Dedifferentiated amniotic fluid mesenchymal stem cell (primary cell): ENCODE measurements at regions not wholly inside any gene's neighbourhood (a gene's known extent, or its start where the extent isn't known, plus 50 kb on each side); places are given as distances from the start of the nearest gene placed in this dataset.
"Not testable (repeated sequence)": the region's sequence is repeated elsewhere in the genome, so short reads cannot be mapped to it uniquely, and the experiment has no call there.

Experiments
- DNase-seq: peaks from one replicate; pipeline ENCODE4 v3.0.0-alpha.2; 2016; ENCODE audit errors: extremely low spot score

GRCh38 chr5:86199287-86199686 lies 418.5 kb upstream of the COX7C start:
- DNase-seq: no peak

- DNase-seq: no peak
These were observed 389.6 kb upstream of the COX7C start for GRCh38 chr5:86228147-86228546.

- DNase-seq: no peak
These were observed 385.5 kb upstream of the COX7C start for GRCh38 chr5:86232246-86232645.

GRCh38 chr5:86244153-86244552 lies 373.6 kb upstream of the COX7C start:
- DNase-seq: no peak

- DNase-seq: no peak
These were observed 359.9 kb upstream of the COX7C start for GRCh38 chr5:86257871-86258270.

GRCh38 chr5:86284400-86285190 lies 333.1 kb upstream of the COX7C start:
- not testable (repeated sequence) for DNase-seq

GRCh38 chr5:86287437-86287836 lies 330.3 kb upstream of the COX7C start:
- not testable (repeated sequence) for DNase-seq

GRCh38 chr5:86289786-86290185 lies 328.0 kb upstream of the COX7C start:
- not testable (repeated sequence) for DNase-seq

- DNase-seq: not testable (repeated sequence)
These were observed 324.9 kb upstream of the COX7C start for GRCh38 chr5:86292811-86293210.

- DNase-seq: not testable (repeated sequence)
These were observed 315.1 kb upstream of the COX7C start for GRCh38 chr5:86302643-86303042.

GRCh38 chr5:86305050-86305449 lies 312.7 kb upstream of the COX7C start:
- not testable (repeated sequence) for DNase-seq

- DNase-seq: no peak
These were observed 302.8 kb upstream of the COX7C start for GRCh38 chr5:86314951-86315350.

GRCh38 chr5:86320266-86320665 lies 297.5 kb upstream of the COX7C start:
- DNase-seq: peak; percentile 30

GRCh38 chr5:86329318-86329717 lies 288.4 kb upstream of the COX7C start:
- no peak for DNase-seq

- DNase-seq: no peak
These were observed 287.0 kb upstream of the COX7C start for GRCh38 chr5:86330736-86331135.

- no peak for DNase-seq
These were observed 284.9 kb upstream of the COX7C start for GRCh38 chr5:86332851-86333250.

GRCh38 chr5:86337667-86338460 lies 279.9 kb upstream of the COX7C start:
- no peak for DNase-seq

GRCh38 chr5:86354664-86355063 lies 263.1 kb upstream of the COX7C start:
- DNase-seq: no peak

- DNase-seq: no peak
These were observed 256.9 kb upstream of the COX7C start for GRCh38 chr5:86360801-86361200.

- DNase-seq: no peak
These were observed 246.7 kb upstream of the COX7C start for GRCh38 chr5:86371061-86371460.

- no peak for DNase-seq
These were observed 243.1 kb upstream of the COX7C start for GRCh38 chr5:86374611-86375010.

- DNase-seq: no peak
These were observed 241.5 kb upstream of the COX7C start for GRCh38 chr5:86376214-86376613.

GRCh38 chr5:86403190-86403589 lies 214.6 kb upstream of the COX7C start:
- no peak for DNase-seq
